ENCODE measurements at regions not wholly inside any gene's neighbourhood (a gene's known extent, or its start where the extent isn't known, plus 50 kb on each side); places are given as distances from the start of the nearest gene placed in this dataset.

DNA sequence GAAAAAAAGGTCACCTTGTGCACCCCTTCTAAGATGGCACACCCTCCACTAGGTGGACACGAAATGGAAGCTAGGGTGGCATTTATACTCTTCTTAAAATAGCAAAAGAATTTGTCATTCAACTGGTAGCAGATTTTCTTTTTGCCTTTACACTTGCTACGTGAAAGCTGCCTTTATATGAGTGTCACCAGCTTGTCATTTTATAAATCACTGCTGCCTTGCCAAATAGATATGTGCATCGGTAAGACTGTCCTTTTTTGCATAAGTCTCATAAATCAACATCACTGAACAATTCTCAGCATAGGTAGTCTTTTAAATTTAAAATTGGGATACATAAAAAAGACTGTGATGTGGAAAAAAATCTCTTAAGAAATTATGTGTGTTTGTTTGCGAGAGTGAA lies 764.1 kb downstream of the TDRD15 start:
- no peak for TF ChIP-seq CTCF (tag by site-specific recombination; IDR thresholded peaks at IDR 0.05)
- TF ChIP-seq ZNF777 (tag by site-specific recombination; IDR thresholded peaks at IDR 0.05; ENCODE audit: borderline replicate concordance): no peak
- TF ChIP-seq ZBTB10 (tag by site-specific recombination; IDR thresholded peaks at IDR 0.05): no peak
- TF ChIP-seq ZNF274 (IDR thresholded peaks at IDR 0.05; ENCODE audit: low read length): no peak
- TF ChIP-seq ZNF274 (tag by site-specific recombination; IDR thresholded peaks at IDR 0.05; ENCODE audit: borderline replicate concordance): no peak
- TF ChIP-seq, protein P1, sequence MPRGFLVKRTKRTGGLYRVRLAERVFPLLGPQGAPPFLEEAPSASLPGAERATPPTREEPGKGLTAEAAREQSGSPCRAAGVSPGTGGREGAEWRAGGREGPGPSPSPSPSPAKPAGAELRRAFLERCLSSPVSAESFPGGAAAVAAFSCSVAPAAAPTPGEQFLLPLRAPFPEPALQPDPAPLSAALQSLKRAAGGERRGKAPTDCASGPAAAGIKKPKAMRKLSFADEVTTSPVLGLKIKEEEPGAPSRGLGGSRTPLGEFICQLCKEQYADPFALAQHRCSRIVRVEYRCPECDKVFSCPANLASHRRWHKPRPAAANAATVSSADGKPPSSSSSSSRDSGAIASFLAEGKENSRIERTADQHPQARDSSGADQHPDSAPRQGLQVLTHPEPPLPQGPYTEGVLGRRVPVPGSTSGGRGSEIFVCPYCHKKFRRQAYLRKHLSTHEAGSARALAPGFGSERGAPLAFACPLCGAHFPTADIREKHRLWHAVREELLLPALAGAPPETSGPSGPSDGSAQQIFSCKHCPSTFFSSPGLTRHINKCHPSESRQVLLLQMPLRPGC (tag by site-specific recombination; IDR thresholded peaks at IDR 0.05): no peak
- no peak for TF ChIP-seq ZNF121 (tag by site-specific recombination; IDR thresholded peaks at IDR 0.05)
- no peak for TF ChIP-seq ZNF362 (tag by site-specific recombination; IDR thresholded peaks at IDR 0.05)
- TF ChIP-seq ZNF692 (tag by site-specific recombination; IDR thresholded peaks at IDR 0.05): no peak
- TF ChIP-seq, protein P2, sequence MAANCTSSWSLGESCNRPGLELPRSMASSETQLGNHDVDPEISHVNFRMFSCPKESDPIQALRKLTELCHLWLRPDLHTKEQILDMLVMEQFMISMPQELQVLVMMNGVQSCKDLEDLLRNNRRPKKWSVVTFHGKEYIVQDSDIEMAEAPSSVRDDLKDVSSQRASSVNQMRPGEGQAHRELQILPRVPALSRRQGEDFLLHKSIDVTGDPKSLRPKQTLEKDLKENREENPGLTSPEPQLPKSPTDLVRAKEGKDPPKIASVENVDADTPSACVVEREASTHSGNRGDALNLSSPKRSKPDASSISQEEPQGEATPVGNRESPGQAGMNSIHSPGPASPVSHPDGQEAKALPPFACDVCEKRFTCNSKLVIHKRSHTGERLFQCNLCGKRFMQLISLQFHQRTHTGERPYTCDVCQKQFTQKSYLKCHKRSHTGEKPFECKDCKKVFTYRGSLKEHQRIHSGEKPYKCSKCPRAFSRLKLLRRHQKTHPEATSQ (tag by site-specific recombination; IDR thresholded peaks at IDR 0.05): no peak
- no peak for TF ChIP-seq WT1 (tag by site-specific recombination; IDR thresholded peaks at IDR 0.05)
- no peak for TF ChIP-seq ZNF792 (tag by site-specific recombination; IDR thresholded peaks at IDR 0.05)
- no peak for TF ChIP-seq OVOL3 (tag by site-specific recombination; IDR thresholded peaks at IDR 0.05)

Data from HEK293 (cell line).